Activated effector memory CD4-positive, alpha-beta T cell treated with Interleukin-2 at 50 U/mL for 16 hours (primary cell): ENCODE measurements at regions not wholly inside any gene's neighbourhood (a gene's known extent, or its start where the extent isn't known, plus 50 kb on each side); places are given as distances from the start of the nearest gene placed in this dataset.
"Not testable (repeated sequence)": the region's sequence is repeated elsewhere in the genome, so short reads cannot be mapped to it uniquely, and the experiment has no call there.

Experiments used
- DNase-seq: peaks from one replicate; pipeline ENCODE4 v3.0.0-alpha.2; 2020

DNA sequence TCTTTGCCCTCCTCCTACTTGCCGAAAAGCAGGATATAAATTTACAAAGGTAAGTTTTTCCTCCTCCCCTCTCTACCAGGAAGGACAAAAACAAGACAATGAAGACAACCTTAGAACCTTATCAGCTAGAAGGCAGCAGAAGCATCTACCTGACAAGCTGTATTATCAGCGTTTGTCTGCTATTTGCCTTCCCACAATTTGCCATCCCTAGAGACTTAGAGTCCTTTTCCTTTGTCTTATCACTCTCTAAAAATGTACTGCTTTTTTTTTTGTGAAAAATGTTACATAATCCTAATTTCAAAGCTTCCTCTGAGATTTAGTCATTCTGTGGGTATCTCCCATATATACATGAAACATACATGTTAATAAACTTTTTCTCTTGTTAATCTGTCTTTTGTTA is 176.9 kb upstream of the PROK2 start:
- no peak for DNase-seq

DNA sequence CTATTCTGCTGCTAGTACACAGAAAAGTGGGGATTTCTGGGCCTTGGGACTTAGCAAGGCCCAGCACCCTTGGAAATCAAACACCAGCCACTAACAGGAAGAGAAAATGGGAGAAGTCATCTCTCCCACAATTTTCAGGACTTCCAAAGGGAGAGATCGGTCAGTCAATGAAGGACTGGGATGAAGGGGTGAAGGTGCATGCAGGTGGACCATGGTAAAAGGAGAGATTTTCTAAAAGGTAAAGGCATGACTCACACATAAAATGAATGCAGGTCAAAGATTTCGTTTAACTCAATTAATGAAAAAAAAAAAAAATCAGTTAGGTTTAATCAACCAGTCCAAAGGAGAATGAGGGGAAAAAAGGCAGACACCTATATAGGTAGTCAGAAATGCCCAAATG is 176.4 kb upstream of the PROK2 start:
- no peak for DNase-seq

DNA sequence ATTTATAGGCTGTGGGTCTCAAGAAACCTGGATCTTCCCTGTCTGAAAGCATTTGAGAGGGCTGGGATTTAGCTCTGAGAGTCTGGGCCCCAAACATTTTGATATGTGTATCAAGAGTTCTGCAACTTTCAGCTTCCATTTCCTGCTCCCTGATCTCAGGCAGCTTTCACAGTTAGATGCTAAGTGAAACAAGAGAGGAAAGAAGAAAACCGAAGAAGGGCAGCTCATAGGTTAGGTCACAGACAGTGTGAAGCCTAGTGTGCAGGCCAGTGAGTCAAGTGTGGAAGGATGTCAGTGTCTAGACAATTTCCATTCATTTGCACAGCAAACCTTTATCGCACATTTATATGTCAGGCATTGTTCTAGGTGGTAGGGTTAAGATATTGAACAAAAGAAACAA is 173.6 kb upstream of the PROK2 start:
- DNase-seq = no peak

DNA sequence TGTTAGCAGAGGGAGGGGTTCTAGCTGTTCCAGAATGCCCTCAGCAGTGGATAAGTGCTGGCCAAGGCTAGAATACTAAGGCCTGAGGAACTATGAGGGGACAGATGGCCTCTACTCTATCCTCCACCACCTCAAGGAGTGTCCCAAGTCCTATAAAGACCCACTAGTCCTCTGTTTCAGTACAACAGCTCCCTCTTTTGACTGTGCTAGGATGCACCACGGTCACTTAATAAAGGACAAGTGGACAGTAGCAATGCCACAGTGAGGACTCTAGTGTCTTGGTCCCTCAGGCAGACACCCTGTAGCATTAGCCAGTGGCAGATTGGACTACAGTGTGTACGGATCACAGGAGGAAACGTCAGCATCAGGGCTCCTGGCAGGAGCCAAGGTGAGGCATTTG is 171.8 kb upstream of the PROK2 start:
- no peak for DNase-seq

DNA sequence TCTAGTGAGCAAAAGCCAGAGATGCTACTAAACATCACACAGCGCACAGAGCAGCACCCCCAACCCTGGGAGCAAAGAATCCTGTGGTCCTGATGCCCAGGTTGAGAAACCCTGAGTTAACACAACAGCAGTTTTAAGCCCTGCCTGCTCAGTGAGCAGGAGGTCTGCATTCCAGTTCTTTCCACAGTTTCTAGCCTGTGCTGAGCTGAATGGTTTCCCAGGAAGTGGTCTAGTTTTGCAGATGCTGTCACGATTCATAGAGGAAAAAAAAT is 171.1 kb upstream of the PROK2 start:
- DNase-seq = no peak

DNA sequence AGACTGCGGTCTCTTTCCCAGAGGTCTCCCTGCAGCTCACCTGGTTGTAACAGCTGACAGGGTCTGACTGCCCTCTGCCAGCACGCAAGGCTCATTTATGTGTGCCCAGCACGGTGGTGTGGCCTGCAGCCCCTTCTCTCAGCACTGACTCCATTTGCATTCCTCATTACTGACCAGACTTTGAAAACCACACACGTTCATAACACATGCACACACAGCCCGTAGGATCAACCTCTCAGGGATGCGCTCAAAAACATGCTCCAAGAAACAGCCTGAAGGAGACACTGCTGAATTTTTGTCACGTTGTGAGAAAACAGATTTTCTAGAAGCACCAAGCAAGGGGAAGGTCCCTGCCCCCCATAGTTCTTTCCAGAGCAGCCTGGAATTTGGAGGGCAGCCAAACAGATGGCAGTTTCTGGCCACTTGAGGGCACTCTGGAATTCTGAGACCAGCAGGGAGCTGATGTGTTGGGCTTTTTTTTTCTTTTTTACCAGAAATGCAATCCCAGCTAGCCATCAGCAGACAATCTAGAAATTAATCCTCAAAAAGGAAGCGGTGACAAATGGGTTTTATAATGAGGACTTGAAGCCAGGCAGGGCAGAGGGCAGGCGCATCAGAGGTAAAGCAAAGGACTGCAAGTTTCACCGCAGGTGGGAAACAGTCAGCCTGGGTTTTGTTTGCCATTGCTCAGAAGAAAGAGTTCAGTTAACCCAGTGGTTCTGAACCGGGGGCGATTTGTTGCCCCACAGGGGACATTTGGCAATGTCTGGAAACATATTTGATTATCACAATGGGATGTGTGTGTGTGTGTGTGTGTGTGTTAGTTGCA is 170.5 kb upstream of the PROK2 start:
- no peak for DNase-seq

DNA sequence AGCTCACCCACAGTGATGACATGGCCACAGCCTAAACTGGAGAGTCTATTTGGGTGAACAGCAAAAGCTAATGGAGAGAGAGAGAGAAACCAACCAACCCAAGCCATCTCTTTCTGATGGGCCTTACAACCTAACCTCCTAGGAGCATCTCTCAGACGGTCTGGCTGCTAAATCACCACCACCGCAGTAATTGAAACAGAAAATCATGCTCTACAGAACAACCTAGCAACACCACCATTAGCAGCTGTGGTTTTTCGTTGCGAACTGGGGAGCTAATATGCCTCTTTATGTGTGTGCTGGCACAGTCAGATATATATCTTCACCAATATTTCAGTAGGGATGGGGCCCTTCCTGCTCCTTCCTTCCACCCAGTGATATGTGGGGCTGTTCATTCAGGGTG is 166.9 kb upstream of the PROK2 start:
- no peak for DNase-seq

DNA sequence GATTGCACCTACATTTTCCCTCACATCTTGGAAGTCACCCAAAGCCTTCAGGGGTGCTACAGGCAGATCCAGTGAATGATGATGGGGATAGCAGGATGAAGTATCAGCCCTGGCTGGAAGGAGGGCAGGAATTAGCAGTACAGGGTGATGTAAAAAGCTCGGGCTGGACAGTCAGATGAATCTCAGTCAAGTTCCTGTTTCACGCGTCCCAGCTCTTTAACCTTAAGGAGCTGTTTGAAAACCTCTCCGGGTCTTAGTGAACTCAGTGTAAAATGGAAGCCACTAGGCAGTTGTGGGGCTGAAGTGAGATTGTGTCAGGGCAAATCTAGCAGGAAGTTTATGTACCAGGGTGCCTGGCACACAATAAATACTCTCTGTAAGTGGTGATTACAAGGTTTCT is 166.4 kb upstream of the PROK2 start:
- DNase-seq = no peak

DNA sequence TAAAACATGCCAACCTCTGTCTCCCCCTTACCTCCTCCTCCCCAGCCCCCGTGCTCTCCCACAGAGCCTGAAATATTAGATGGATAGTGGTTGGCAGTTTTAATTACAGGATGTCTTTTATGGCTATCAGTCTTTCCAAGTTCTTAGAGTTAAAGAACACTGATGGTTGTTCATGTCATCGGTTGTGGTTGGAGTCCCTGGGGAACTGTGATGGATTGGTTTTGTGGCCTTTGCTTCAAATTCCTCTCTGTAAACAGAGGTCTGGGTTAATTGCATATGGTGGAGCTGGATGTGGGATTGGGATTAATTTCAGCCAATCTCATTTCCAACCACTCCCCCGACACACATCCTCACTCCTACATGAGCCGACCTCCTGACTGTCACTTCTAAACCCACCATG is 164.5 kb upstream of the PROK2 start:
- DNase-seq = no peak

DNA sequence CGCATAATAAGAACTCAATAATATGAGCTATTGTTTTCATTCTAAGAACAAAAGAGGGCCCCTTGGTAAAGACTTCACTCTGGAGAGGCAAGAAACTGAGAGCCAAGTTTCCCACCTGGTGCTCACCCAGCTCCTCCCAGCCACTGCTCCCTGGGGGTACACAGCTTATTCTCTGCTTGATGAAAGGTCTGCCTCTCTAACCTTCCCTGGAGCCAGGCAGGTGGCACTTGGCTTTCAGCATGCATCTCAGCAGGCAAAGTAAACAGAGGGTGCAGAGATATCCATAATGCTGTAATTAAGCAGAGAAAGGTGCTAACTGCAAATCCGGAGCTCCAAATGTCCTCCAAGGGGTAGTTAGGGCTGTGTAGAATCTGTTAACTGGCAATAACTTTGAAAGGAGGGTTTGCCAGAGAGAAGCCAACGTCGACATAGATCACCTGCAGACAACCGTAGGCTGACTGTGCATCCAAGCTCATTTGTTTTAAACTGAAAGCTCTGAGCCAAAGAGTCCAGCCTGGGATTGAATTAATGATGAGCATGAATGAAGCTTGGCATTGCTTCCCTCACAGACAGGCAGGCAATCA is 159.6 kb upstream of the PROK2 start:
- DNase-seq = no peak

DNA sequence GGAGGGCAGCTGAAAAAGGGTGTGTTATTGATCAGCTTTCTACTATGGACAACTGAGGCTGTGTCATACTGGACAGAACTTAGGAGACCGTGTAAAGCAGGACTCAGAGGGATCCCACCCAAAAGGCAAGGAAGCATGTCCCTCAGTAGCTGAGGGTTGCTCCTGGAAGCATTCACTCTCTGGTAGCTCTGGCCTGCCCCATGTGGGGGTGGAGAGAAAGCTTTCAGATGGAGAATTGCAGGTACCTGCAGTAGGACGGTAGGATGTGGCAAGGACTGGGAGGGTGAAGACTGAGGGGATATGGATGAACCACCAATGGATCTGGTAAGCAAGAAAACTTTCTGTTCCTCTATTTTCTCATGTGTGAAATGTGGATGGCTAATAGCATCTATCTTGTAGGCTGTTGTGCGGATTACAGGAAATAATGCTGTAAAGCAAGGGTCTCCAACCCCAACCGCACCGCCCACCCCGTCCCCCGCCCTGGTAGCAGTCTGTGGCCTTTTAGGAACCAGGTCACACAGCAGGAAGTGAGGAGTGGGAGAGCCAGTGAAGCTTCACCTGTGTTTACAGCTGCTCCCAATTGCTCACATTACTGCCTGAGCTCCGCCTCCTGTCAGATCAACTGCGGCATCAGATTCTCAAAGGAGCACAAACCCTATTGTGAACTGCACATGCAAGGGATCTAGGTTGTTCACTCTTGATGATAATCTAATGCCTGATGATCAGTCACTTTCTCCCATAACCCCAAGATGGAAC is 157.7 kb upstream of the PROK2 start:
- no peak for DNase-seq

DNA sequence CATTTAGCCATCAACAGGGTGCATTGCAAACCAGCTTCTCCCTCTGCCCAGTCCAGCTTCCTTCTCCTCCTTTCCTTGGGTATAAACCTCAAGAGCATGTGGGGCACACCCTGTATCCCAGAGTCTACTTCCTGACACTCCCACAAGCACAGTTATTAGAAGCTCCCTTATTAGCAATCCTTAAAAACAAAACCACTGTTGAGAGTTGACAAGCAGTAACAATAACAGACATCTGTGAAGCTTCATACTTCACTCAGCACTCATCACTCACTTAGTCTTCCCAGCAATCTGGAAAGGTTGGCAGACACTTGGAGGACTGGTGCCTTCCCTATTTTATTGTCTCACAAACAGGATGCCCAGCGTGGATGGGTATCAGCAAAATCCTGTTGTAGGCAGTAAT is 155.5 kb upstream of the PROK2 start:
- no peak for DNase-seq

DNA sequence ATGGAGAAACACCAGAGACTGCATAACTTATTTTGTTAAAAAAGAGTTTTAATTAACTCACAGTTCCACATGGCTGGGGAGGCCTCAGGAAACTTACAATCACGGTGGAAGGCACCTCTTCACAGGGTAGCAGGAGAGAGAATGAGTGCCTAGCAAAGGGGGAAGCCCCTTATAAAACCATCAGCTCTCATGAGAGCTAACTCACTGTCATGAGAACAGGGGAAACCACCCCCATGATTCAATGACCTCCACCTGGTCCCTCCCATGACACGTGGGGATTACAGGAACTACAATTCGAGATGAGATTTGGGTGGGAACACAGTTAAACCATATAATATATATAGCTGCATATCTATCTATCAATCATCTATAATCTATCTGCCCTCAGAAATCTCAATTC is 153.1 kb upstream of the PROK2 start:
- DNase-seq = not testable (repeated sequence)

DNA sequence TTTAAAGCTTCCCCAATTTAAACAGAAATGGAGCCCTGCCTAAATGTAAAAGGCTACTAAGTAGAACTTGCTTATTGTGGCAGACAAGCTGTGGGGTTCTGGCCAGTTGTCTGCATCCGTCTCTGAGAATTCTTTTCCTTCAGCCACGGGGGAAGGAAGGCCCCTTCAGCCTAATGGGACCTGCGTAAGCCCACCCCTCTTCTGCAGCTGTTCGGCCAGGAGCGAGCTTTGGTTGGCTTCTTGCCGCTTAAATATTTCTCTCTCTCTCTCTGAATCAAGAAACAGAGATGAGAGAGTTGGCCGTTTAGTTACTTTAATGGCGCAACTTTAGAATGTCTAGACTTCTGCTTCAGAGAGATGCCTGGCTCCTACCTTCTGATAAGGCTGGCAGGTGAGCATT is 151.7 kb upstream of the PROK2 start:
- no peak for DNase-seq

DNA sequence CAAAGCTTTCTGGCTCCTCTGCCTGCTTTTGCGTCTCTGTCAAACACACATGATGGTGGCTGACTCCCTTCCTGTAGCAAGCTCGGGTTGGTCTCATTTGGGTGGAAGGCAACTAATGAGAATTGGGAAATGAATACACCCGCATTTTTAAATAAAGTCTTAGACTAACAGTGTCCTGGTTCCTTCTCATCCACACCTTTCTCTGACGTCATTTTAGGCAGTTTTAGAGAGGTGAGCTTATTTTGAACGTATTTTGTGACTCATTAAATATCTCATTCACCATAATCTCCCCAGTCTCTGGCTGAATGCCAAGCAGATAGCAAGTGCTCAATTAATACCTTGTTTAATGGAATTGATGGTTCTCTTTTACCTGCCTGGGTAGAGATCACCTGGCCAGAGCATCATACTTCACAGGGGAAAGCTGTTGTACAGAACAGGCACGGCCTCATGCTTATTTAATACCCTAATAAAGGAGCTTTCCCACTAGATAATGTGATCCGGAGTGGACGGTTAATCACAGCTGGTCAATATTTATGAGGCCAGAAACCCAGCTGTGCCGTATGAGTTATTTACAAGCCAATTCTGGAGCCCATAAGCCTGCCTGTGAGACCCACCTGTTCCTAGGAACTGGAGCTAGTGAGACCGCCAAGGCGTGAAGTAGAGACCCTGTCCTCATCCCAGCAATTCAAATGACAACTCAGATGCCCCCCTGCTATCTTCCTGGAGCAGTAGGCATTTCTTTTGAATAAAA is 149.7 kb upstream of the PROK2 start:
- no peak for DNase-seq

DNA sequence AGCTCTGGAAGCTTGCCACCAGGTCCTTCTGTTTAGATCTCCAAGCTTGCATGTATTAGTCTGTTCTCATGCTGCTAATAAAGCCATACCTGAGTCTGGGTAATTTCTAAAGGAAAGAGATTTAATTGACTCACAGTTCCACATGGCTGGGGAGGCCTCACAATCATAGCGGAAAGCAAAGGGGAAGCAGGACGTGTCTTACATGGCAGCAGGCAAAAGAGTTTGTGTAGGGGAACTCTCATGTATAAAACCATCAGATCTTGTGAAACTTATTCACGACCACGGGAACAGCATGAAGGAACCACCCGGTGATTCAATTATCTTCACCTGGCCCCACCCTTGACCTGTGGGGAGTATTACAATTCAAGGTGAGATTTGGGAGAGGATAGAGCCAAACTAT is 147.0 kb upstream of the PROK2 start:
- no peak for DNase-seq

DNA sequence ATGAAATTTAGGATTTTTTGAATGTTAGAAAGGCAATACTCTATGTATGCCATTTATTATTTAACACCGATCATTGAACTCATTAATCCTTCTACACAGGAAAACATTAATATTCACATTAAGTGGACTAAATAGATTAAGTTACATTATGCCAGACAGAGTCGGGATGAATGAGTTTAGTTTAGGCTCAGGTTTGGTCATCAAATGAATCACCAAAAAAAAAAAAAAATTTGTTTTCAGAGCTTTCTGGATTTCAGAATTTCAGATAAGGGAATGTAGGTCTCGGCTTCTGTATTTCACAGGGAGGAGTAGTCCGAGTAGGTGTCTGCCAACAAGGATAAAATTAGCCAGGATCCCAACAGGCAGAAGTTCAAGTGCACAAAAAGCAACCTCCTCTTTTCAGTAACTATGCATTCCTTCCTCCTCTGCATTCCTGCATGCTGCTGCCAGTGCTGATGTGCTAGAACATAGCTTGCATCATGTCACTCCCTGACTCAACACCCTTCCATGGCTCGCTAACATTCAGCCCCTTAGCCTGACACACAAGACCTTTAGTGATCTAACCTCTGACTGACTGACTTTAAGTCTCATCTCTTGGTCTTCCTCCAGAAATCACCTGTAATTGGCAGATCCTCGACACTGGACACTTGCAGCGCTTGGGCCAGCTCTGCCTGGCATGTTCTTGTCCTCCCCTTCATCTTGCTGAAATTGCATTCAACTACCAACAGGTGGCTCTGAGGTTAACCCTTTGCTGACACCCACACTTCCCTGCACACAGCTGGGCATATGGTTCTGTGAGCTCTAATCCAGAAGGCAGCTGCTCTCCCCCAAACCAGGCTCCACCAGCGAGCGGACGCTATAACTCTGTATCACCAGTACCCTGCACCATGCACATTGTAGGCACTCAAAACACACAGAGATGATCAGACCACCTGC is 145.4 kb upstream of the PROK2 start:
- no peak for DNase-seq

DNA sequence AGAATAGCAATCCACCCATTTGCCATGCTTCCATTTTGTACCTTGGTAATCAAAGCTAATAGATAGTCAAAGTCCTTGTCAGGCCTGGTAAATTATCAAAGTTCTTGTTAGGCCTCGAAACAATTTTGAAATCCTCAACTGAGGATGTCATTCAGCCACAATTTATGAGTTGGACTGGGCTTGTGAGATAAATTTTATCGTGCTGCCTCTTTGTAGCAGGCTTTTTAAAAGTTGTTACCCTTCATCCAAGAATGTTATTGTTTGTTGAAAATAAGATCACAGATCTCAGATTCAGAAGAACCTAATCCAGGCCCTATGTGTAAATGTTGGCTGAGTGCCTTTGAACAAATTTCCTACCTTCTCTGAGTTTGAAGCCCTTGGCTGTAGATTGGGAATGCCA is 143.3 kb upstream of the PROK2 start:
- no peak for DNase-seq

DNA sequence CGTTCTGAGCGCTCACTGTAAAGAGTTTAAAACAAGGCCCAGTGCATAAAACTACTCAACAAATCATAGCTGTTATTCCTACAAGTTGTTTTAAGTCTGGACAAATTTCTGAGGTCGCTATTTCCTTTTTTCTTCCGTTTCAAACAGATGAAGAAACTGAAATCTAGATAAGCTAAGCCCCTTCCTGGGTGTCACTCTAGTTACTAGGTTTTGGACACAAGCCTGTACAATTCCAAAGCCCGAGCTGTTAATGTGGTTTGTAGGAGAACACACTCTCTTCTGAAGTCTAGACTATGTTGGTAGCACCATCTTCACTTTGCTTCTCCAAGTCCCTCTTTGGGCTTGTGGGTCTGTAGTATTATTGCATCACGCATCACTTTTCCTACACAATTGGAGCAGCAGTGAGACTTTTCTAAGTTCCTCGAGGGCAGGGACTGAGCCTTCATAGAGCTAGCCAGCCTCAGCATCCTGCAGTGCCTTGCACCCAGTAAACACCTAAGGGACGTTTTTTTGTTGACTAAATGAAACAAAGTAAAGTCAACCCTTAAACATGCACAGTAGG is 142.6 kb upstream of the PROK2 start:
- no peak for DNase-seq

DNA sequence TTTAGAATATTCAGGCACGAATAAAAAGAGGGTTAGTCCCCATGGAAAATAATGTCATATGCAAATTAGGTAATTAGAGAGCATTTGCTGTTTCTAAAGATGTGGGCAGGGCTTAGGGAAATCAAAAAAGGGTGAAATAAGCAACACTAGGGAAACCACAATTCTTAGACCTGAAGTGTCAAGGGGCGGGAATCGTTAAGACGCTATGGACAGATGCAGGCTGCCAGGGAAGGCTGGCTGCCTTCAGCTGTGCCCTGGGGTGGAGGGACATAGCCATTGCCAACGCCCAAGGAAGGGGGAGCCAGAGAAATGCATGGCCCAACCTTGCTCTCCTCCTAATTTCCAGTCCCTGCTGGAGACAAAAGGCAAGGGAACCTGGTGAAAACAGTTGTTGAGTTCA is 141.7 kb upstream of the PROK2 start:
- DNase-seq = no peak

DNA sequence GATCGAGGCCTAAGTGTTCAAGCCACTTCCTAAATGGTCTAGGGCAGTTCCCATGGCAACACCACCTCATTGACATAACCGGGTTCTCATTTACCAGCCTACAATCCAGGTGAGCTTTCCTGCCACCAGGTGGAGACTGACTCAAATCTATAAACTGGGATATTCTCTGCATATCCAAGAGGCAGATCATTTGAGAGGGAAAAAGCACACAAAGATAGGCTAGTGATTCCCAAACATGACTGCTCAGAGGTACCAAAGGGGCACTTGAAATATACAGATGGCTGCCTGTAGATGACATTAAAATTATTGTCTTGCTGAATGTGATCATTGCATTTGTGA is 141.3 kb upstream of the PROK2 start:
- no peak for DNase-seq

DNA sequence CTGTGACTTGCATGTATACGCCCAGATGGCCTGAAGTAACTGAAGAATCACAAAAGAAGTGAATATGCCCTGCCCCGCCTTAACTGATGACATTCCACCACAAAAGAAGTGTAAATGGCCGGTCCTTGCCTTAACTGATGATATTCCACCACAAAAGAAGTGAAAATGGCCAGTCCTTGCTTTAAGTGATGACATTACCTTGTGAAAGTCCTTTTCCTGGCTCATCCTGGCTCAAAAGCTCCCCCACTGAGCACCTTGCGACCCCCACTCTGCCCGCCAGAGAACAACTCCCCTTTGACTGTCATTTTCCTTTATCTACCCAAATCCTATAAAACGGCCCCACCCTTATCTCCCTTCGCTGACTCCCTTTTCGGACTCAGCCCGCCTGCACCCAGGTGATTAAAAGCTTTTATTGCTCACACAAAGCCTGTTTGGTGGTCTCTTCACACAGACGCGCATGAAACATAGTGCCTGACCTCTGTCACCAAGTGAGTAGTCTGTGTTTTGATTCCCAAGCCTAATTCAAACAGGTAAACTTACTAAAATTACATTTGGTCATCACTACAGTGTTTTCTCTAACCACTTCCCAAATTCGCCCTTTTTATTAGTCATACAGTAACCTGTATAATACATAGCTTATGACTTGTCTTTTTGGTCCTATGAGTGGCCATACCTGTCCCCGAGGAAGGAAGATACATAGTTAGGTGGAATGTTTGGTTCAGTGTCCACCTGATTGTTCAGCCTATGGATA is 140.7 kb upstream of the PROK2 start:
- DNase-seq = not testable (repeated sequence)
